H9 (cell line): ENCODE measurements at regions not wholly inside any gene's neighbourhood (a gene's known extent, or its start where the extent isn't known, plus 50 kb on each side); places are given as distances from the start of the nearest gene placed in this dataset.
"Not testable (repeated sequence)": the region's sequence is repeated elsewhere in the genome, so short reads cannot be mapped to it uniquely, and the experiment has no call there.

Source experiments
- DNase-seq: peaks from one replicate; pipeline ENCODE4 v3.0.0-alpha.2; 2017
- H2AFZ ChIP-seq: one replicate; pipeline ENCODE4 v1.6.1; 2013; ENCODE audit warnings: mild to moderate bottlenecking, low read length, control low read depth, moderate library complexity
- H2AK5ac ChIP-seq: 2 replicates; pipeline ENCODE4 v1.6.1; 2013; ENCODE audit warnings: low read length, control low read depth, mixed read lengths; ENCODE audit not compliant: insufficient read length
- H2BK120ac ChIP-seq: one replicate; pipeline ENCODE4 v1.6.1; 2013; ENCODE audit warnings: low read depth, mild to moderate bottlenecking, low read length, control low read depth, inconsistent platforms; ENCODE audit not compliant: poor library complexity, severe bottlenecking
- H2BK12ac ChIP-seq: 2 replicates; pipeline ENCODE4 v1.6.1; 2013; ENCODE audit warnings: low read length, control low read depth, mixed read lengths, low read depth; ENCODE audit not compliant: insufficient read length
- H2BK15ac ChIP-seq: 2 replicates; pipeline ENCODE4 v1.6.1; 2013; ENCODE audit warnings: low read depth, low read length, control low read depth
- H2BK20ac ChIP-seq: one replicate; pipeline ENCODE4 v1.6.1; 2013; ENCODE audit warnings: low read depth, mild to moderate bottlenecking, low read length, control low read depth, inconsistent platforms; ENCODE audit not compliant: poor library complexity, severe bottlenecking
- H2BK5ac ChIP-seq: 2 replicates; pipeline ENCODE4 v1.6.1; 2013; ENCODE audit warnings: low read length, control low read depth, mixed read lengths; ENCODE audit not compliant: insufficient read length
- H3K14ac ChIP-seq: 2 replicates; pipeline ENCODE4 v1.6.1; 2013; ENCODE audit warnings: low read length, control low read depth; ENCODE audit not compliant: insufficient read depth
- H3K18ac ChIP-seq: 2 replicates; pipeline ENCODE4 v1.6.1; 2013; ENCODE audit warnings: low read depth, mild to moderate bottlenecking, mixed read lengths, low read length, control low read depth; ENCODE audit not compliant: insufficient read length
- H3K23ac ChIP-seq: 2 replicates; pipeline ENCODE4 v1.6.1; 2013; ENCODE audit warnings: low read length, control low read depth, mixed read lengths, low read depth; ENCODE audit not compliant: insufficient read length
- H3K23me2 ChIP-seq: 2 replicates; pipeline ENCODE4 v1.6.1; 2013; ENCODE audit warnings: low read depth, mild to moderate bottlenecking, mixed read lengths, low read length, control low read depth; ENCODE audit not compliant: insufficient read length, poor library complexity, severe bottlenecking
- H3K27ac ChIP-seq: 2 replicates; pipeline ENCODE4 v1.5.1; 2013; ENCODE audit warnings: low read length, control low read depth, mixed read lengths, low read depth; ENCODE audit not compliant: insufficient read length
- H3K27me3 ChIP-seq: 2 replicates; pipeline ENCODE4 v1.6.1; 2013; ENCODE audit warnings: low read length, control low read depth, inconsistent platforms; ENCODE audit not compliant: insufficient read depth
- H3K4ac ChIP-seq: 2 replicates; pipeline ENCODE4 v1.6.1; 2013; ENCODE audit warnings: low read depth, mild to moderate bottlenecking, control low read depth, inconsistent platforms, low read length, moderate library complexity
- H3K4me1 ChIP-seq: 2 replicates; pipeline ENCODE4 v1.6.1; 2013; ENCODE audit warnings: low read length, control low read depth, inconsistent platforms; ENCODE audit not compliant: insufficient read depth
- H3K4me2 ChIP-seq: 2 replicates; pipeline ENCODE4 v1.6.1; 2013; ENCODE audit warnings: low read length, control low read depth, mixed read lengths; ENCODE audit not compliant: insufficient read length, insufficient read depth
- H3K56ac ChIP-seq: 2 replicates; pipeline ENCODE4 v1.6.1; 2013; ENCODE audit warnings: low read depth, mild to moderate bottlenecking, mixed read lengths, low read length, control low read depth; ENCODE audit not compliant: insufficient read length
- H3K79me1 ChIP-seq: 2 replicates; pipeline ENCODE4 v1.6.1; 2013; ENCODE audit warnings: low read depth, mild to moderate bottlenecking, moderate library complexity, low read length, control low read depth, inconsistent platforms; ENCODE audit not compliant: insufficient read depth, poor library complexity, severe bottlenecking
- H3K79me2 ChIP-seq: 2 replicates; pipeline ENCODE4 v1.6.1; 2013; ENCODE audit warnings: low read length, control low read depth, inconsistent platforms; ENCODE audit not compliant: insufficient read depth
- H3K9ac ChIP-seq: 2 replicates; pipeline ENCODE4 v1.6.1; 2013; ENCODE audit warnings: low read length, control low read depth, mixed read lengths; ENCODE audit not compliant: insufficient read length; ENCODE audit errors: extremely low read depth
- H3K9me3 ChIP-seq: one replicate; pipeline ENCODE4 v1.6.1; 2013; ENCODE audit warnings: low read depth, low read length, inconsistent platforms; ENCODE audit not compliant: control insufficient read depth
- H3T11ph ChIP-seq: one replicate; pipeline ENCODE4 v1.6.1; 2013; ENCODE audit warnings: mild to moderate bottlenecking, low read length, control low read depth, inconsistent platforms
- H4K20me1 ChIP-seq: one replicate; pipeline ENCODE4 v1.6.1; 2013; ENCODE audit not compliant: control insufficient read depth, insufficient read length, insufficient read depth
- H4K5ac ChIP-seq: 2 replicates; pipeline ENCODE4 v1.6.1; 2013; ENCODE audit warnings: low read depth, mild to moderate bottlenecking, mixed read lengths, low read length, control low read depth; ENCODE audit not compliant: insufficient read length
- H4K8ac ChIP-seq: replicated peaks from 2 replicates; pipeline ENCODE4 v1.6.1; 2013; ENCODE audit warnings: low read length, control low read depth, mixed read lengths, low read depth; ENCODE audit not compliant: insufficient read length
- H4K91ac ChIP-seq: 2 replicates; pipeline ENCODE4 v1.6.1; 2013; ENCODE audit warnings: low read depth, mild to moderate bottlenecking, moderate library complexity, mixed read lengths, low read length, control low read depth; ENCODE audit not compliant: insufficient read length
- H3K27ac Mint-ChIP-seq, 3 experiments: 2 replicates in 2 of 3; 3 replicates in 1 of 3; pipeline ENCODE4 v1.8.0; 2020 to 2021; ENCODE audit warnings: mixed read lengths in 3 of 3, mild to moderate bottlenecking in 1 of 3, moderate library complexity in 1 of 3
- H3K27me3 Mint-ChIP-seq: 2 replicates; pipeline ENCODE4 v1.8.0; 2021; ENCODE audit warnings: low read depth, mild to moderate bottlenecking, moderate library complexity, mixed read lengths
- H3K36me3 Mint-ChIP-seq, 3 experiments: 2 replicates in 2 of 3; 3 replicates in 1 of 3; pipeline ENCODE4 v1.8.0; 2020 to 2021; ENCODE audit warnings: low read depth in 3 of 3, mixed read lengths in 3 of 3; ENCODE audit not compliant: insufficient read depth in 1 of 3
- H3K4me1 Mint-ChIP-seq, 2 experiments: 2 replicates each; pipeline ENCODE4 v1.8.0; 2020; ENCODE audit warnings: mixed read lengths in 2 of 2
- H3K4me3 Mint-ChIP-seq, 2 experiments: 2 replicates in 1 of 2; 3 replicates in 1 of 2; pipeline ENCODE4 v1.8.0; 2020 to 2021; ENCODE audit warnings: mild to moderate bottlenecking in 2 of 2, mixed read lengths in 2 of 2, moderate library complexity in 1 of 2
- H3K9me3 Mint-ChIP-seq, 2 experiments: 2 replicates in 1 of 2; 3 replicates in 1 of 2; pipeline ENCODE4 v1.8.0; 2020; ENCODE audit warnings: mild to moderate bottlenecking in 2 of 2, mixed read lengths in 2 of 2, moderate library complexity in 1 of 2
- CTCF ChIP-seq: fragments of 200-600 bp; sonication (generic); conservative IDR thresholded peaks from 3 replicates; pipeline ENCODE4 v1.8.0; 2021; ENCODE audit warnings: antibody characterized with exemption, mild to moderate bottlenecking
- WGBS: extraction: QIAGEN DNeasy Blood & Tissue Kit; methylation state at CpG from one replicate; pipeline ENCODE4 v1.1.7; 2013; ENCODE audit warnings: missing lambda C conversion rate, low lambda C conversion rate, mixed read lengths; ENCODE audit not compliant: insufficient read length; ENCODE audit errors: extremely low coverage; 5-methylcytosine and 5-hydroxymethylcytosine counted together

- Histone ChIP-seq H2BK20ac (no peak overlapping the region), H2BK12ac (no peak overlapping the region), H2BK5ac (no peak overlapping the region), H3K9ac (no peak overlapping the region), H4K5ac (no peak overlapping the region), H4K20me1 (no peaks in the 10 kb centered on the region), H3K4me1 (no peaks in the 10 kb centered on the region; the same call in 1 of the 2 replicates), H4K91ac (no peak overlapping the region), H4K8ac (no peak overlapping the region), H3K14ac (no peak overlapping the region), H3K27me3 (no peaks in the 10 kb centered on the region), H2BK15ac (no peak overlapping the region), H3T11ph (no peak overlapping the region), H3K79me1 (no peaks in the 10 kb centered on the region), H3K18ac (no peak overlapping the region), H3K9me3 (no peaks in the 10 kb centered on the region), H3K79me2 (no peaks in the 10 kb centered on the region), H3K23ac (no peak overlapping the region), H2BK120ac (no peak overlapping the region), H3K4me2 (no peak overlapping the region), H2AFZ (no peak overlapping the region), H3K23me2 (no peaks in the 10 kb centered on the region), H3K27ac (no peak overlapping the region), H3K56ac (no peak overlapping the region), H3K4ac (no peak overlapping the region), H2AK5ac (no peak overlapping the region)
- DNase-seq: no peak
- Mint-ChIP-seq H3K27ac (peak overlapping the region in 1 of 3 experiments; percentile 10; a peak in 1 of 7 replicates), H3K4me1 (no peaks in the 10 kb centered on the region), H3K9me3 (peaks cover 0 to 6% of the 10 kb centered on the region in 2 experiments; a peak in 1 of 5 replicates), H3K4me3 (no peak overlapping the region), H3K27me3 (peaks cover 4% of the 10 kb centered on the region), H3K36me3 (peaks cover 0 to 4% (median 0%) of the 10 kb centered on the region in 3 experiments; a peak in 1 of 7 replicates)
- no CpG with 5 or more reads among the region's 16 CpGs for WGBS
- no peak for TF ChIP-seq CTCF
Observed at GRCh38 chr1:228891272-228892034, 156.2 kb downstream of the RHOU start.

DNA sequence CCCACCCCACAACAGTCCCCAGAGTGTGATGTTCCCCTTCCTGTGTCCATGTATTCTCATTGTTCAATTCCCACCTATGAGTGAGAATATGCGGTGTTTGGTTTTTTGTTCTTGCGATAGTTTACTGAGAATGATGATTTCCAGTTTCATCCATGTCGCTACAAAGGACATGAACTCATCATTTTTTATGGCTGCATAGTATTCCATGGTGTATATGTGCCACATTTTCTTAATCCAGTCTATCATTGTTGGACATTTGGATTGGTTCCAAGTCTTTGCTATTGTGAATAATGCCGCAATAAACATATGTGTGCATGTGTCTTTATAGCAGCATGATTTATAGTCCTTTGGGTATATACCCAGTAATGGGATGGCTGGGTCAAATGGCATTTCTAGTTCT, 156.9 kb downstream of the RHOU start:
- H3K9ac ChIP-seq, H2AFZ ChIP-seq, H3K79me1 ChIP-seq, H2AK5ac ChIP-seq, H3K27ac Mint-ChIP-seq, H3K56ac ChIP-seq, H3K36me3 Mint-ChIP-seq, H3K4me3 Mint-ChIP-seq, H3K27ac ChIP-seq, H2BK20ac ChIP-seq, H4K8ac ChIP-seq, H4K20me1 ChIP-seq, H3T11ph ChIP-seq, H4K91ac ChIP-seq, H3K23ac ChIP-seq, H3K4me1 Mint-ChIP-seq, H3K9me3 Mint-ChIP-seq, H2BK5ac ChIP-seq, H3K27me3 ChIP-seq, DNase-seq, H3K4me2 ChIP-seq, H3K9me3 ChIP-seq, H3K4me1 ChIP-seq, H3K18ac ChIP-seq, H3K4ac ChIP-seq, H3K79me2 ChIP-seq, H2BK120ac ChIP-seq, H2BK15ac ChIP-seq, H3K14ac ChIP-seq, H2BK12ac ChIP-seq, H3K27me3 Mint-ChIP-seq, H4K5ac ChIP-seq, H3K23me2 ChIP-seq: not testable (repeated sequence)
- no CpG with 5 or more reads among the region's 4 CpGs for WGBS
